NK-92 treated with Interleukin-12 subunit alpha and Interleukin-12 subunit beta, amount 100 ng/mL, for 24 hours (cell line): ENCODE measurements at regions not wholly inside any gene's neighbourhood (a gene's known extent, or its start where the extent isn't known, plus 50 kb on each side); places are given as distances from the start of the nearest gene placed in this dataset.

Source experiments
- DNase-seq: peaks from one replicate; lab custom pipeline; 2025; lab: John Stamatoyannopoulos, UW

DNA sequence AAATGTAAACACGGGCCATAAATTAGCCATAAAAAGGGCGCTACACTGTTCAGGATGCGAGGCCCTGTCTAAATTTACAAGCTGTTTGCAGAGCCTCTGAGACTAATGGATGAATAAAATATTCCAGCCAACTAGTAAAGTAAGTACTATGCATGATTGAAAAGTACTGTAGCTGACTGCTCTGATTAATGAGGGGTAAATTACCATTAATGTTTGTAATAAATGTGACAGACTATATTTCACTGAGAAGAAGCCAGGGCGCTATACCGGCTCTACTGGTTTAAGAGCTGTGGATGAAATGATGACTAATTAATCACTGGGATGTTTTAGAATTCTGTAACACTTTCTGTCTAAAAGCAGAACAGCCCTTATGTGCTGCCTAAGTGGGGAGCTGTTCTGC is 54.3 kb upstream of the RGPD4 start:
- no peak for DNase-seq

DNA sequence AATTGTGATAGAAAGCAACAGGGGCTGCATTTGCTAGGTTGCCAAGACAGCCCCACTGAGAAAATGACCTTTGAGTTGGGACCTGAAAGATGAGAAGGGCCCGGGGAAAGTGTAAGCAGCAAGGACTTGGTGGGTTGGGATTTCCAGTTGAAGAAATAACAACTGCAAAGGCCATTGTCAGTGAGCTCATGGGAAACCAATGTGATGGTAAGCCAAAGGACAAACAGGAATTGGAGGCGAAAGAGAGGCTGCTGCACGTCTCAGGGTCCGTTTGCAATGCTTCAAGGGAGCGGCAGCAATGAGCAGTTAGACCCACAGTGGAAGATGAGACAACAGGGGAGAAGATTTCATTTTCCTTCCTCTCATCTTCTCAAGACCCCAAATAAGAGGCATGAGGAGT is 51.5 kb upstream of the RGPD4 start:
- no peak for DNase-seq

DNA sequence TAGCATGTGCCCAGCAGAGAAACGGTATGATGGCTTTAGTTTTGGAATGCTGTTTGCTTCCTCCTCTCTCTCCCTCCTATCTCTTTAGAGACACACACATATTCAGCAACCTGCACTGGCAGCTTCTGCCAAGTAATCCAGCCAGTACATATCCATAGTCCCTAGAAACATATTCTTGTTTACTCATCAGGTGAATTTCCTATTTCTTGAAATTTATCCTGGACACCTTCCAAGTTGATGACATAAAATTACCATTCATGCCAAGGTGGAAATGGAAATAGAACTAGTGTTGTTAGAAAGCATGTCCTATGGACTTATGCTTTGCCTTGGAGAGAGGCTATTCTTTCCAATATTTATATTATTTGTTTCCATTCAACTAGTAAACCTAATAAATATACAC is 50.9 kb upstream of the RGPD4 start:
- DNase-seq = no peak

DNA sequence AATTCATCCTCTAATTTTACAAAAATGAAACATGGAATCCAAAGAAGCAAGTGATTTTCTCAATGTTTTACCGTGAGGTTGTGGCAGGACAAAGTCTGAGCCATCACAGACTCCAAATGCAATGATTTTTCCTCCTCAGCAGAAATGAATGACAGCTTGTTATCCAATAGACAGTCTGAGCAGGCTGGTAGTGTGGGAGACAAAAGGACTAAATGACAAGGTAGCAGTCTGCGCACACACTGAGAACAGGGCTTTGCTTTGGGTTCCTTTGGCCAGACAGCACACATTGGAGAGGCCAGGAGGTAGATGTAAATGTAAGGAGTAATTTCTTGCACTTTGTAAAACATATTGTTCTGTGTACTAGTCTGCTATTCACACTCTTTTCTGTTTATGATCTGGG is 50.3 kb upstream of the RGPD4 start:
- DNase-seq = no peak
